HepG2 (cell line): ENCODE measurements at regions not wholly inside any gene's neighbourhood (a gene's known extent, or its start where the extent isn't known, plus 50 kb on each side); places are given as distances from the start of the nearest gene placed in this dataset.

Source experiments
- AHDC1 ChIP-seq: sonication (generic); formaldehyde crosslinking; IDR thresholded peaks from 2 replicates; pipeline ENCODE4 v1.5.1; 2020; ENCODE audit warnings: mild to moderate bottlenecking, missing genetic modification reagents, borderline replicate concordance
- ATRX ChIP-seq: sonication (generic); formaldehyde crosslinking; IDR thresholded peaks from 2 replicates; pipeline ENCODE4 v1.4.0; 2020; ENCODE audit warnings: missing genetic modification reagents, borderline replicate concordance
- BRCA1 ChIP-seq: sonication (generic); formaldehyde crosslinking; IDR thresholded peaks from 2 replicates; pipeline ENCODE4 v1.4.0; 2020; ENCODE audit warnings: missing genetic modification reagents
- HMG20B ChIP-seq: conservative IDR thresholded peaks from 2 replicates; pipeline ENCODE4 v1.6.1; 2016; ENCODE audit warnings: missing genetic modification reagents, missing compliant biosample characterization
- NFE2 ChIP-seq: sonication (generic); formaldehyde crosslinking; IDR thresholded peaks from 2 replicates; pipeline ENCODE4 v1.4.0; 2020; ENCODE audit warnings: missing genetic modification reagents
- PCBP2 ChIP-seq: fragments of 200-400 bp; formaldehyde crosslinking; optimal IDR thresholded peaks from 2 replicates; pipeline ENCODE3; 2018; ENCODE audit warnings: low read length, low read depth; ENCODE audit not compliant: poor library complexity, severe bottlenecking
- REPIN1 ChIP-seq: sonication (generic); formaldehyde crosslinking; IDR thresholded peaks from 2 replicates; pipeline ENCODE4 v1.8.0; 2022; ENCODE audit warnings: missing genetic modification reagents, low read depth, mild to moderate bottlenecking, borderline replicate concordance
- SRSF4 ChIP-seq: fragments of 200-400 bp; formaldehyde crosslinking; IDR thresholded peaks from one replicate; pipeline ENCODE4 v1.6.1; 2018; ENCODE audit warnings: mild to moderate bottlenecking, low read depth, low read length, moderate library complexity; ENCODE audit not compliant: poor library complexity, severe bottlenecking
- TSC22D2 ChIP-seq: sonication (generic); formaldehyde crosslinking; IDR thresholded peaks from 2 replicates; pipeline ENCODE4 v1.5.1; 2020; ENCODE audit warnings: missing genetic modification reagents, mild to moderate bottlenecking, borderline replicate concordance
- ZBTB4 ChIP-seq: sonication (generic); formaldehyde crosslinking; IDR thresholded peaks from 2 replicates; pipeline ENCODE4 v1.4.0; 2020; ENCODE audit warnings: missing genetic modification reagents, mild to moderate bottlenecking, borderline replicate concordance
- ZNF124 ChIP-seq: sonication (generic); formaldehyde crosslinking; IDR thresholded peaks from 2 replicates; pipeline ENCODE4 v1.4.0; 2020; ENCODE audit warnings: missing genetic modification reagents
- ZNF230 ChIP-seq: sonication (generic); formaldehyde crosslinking; IDR thresholded peaks from 2 replicates; pipeline ENCODE4 v1.4.0; 2020; ENCODE audit warnings: mild to moderate bottlenecking, missing genetic modification reagents
- ZNF280D ChIP-seq: sonication (generic); formaldehyde crosslinking; IDR thresholded peaks from 2 replicates; pipeline ENCODE4 v1.5.1; 2020; ENCODE audit warnings: mild to moderate bottlenecking, missing genetic modification reagents
- ZNF34 ChIP-seq: sonication (generic); formaldehyde crosslinking; IDR thresholded peaks from 2 replicates; pipeline ENCODE4 v1.4.0; 2020; ENCODE audit warnings: mild to moderate bottlenecking, missing genetic modification reagents, borderline replicate concordance
- ZNF558 ChIP-seq: sonication (generic); formaldehyde crosslinking; IDR thresholded peaks from 2 replicates; pipeline ENCODE4 v1.9.0; 2022; ENCODE audit warnings: mild to moderate bottlenecking, missing genetic modification reagents, borderline replicate concordance
- ZNF768 ChIP-seq: sonication (generic); formaldehyde crosslinking; IDR thresholded peaks from 2 replicates; pipeline ENCODE4 v1.4.0; 2020; ENCODE audit warnings: missing genetic modification reagents
- ZNF792 ChIP-seq: IDR thresholded peaks from 2 replicates; pipeline ENCODE4 v1.6.1; 2016

GRCh38 chr6:3912361-3913076, 63.3 kb downstream of the FAM50B start (continued):
- no peak for TF ChIP-seq SRSF4
- no peak; the same call in 1 of the 2 replicates for TF ChIP-seq ZNF124 (CRISPR knock-in tag)
- TF ChIP-seq ATRX (CRISPR knock-in tag), result no peak
- no peak for TF ChIP-seq ZNF558 (CRISPR knock-in tag)
- TF ChIP-seq REPIN1 (CRISPR knock-in tag), result peak; percentile 18; the same call in 1 of the 2 replicates
- TF ChIP-seq AHDC1 (CRISPR knock-in tag), result no peak
- 0 out of 2 replicates have a peak, but pooled peaks have one; percentile 45 for TF ChIP-seq ZNF280D
- TF ChIP-seq NFE2 (CRISPR knock-in tag), result no peak
- TF ChIP-seq ZNF768, result no peak
- TF ChIP-seq PCBP2, result no peak
- TF ChIP-seq BRCA1, result no peak
- 0 out of 2 replicates have a peak, but pooled peaks have one; percentile 28 for TF ChIP-seq ZNF792
- no peak for TF ChIP-seq ZNF34 (CRISPR knock-in tag)
- no peak for TF ChIP-seq ZBTB4 (CRISPR knock-in tag)
- TF ChIP-seq TSC22D2 (CRISPR knock-in tag), result peak; percentile 3; the same call in 1 of the 2 replicates
- 0 out of 2 replicates have a peak, but pooled peaks have one; percentile 19 for TF ChIP-seq ZNF230 (CRISPR knock-in tag)
- TF ChIP-seq HMG20B (CRISPR knock-in tag), result no peak
